ENCODE measurements at regions not wholly inside any gene's neighbourhood (a gene's known extent, or its start where the extent isn't known, plus 50 kb on each side); places are given as distances from the start of the nearest gene placed in this dataset.
A peak's percentile ranks its signal among the peaks of the same experiment; 100 is the strongest.
"Not testable (repeated sequence)": the region's sequence is repeated elsewhere in the genome, so short reads cannot be mapped to it uniquely, and the experiment has no call there.

DNA sequence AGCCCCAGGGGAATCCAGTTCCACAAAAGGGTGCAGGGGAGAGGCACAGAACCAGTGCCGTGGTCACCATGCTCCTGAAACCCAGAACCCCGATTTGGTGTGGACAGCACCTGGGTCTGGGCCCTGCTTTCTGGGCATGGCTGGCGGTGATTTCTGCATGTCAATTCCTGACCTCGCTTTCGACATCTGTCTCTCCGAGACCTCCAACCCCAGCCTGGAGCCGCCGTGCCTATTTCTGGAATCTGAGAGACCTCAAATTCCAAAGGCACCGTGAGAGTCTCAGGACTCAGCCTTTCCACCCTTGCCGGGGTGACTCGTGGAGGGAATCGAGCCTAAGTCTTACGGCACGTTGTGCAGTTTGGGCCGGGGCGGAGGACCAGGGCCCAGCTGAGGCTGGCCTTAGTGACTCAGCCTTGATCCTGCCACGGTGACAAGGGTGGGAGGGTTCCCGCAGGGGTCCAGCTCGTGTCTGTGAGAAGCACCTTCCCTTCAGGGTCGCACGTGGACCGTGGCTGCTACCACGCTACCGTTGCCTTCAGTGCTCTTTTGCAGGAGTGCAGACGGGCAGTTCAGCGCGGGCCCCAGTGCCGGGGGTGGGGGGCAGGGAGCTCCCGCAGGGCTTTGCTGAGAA lies 133.7 kb downstream of the PXDC1 start:
- no peak overlapping the region for H3K4me2 ChIP-seq (ENCODE audit: low read length)
- H3K36me3 ChIP-seq (ENCODE audit: insufficient read depth, low read length), result no peaks in the 10 kb centered on the region
- H3K9ac ChIP-seq (ENCODE audit: low read depth, low read length), result no peak overlapping the region
- H3K9me3 ChIP-seq (replicated peaks; ENCODE audit: low read length), result no peaks in the 10 kb centered on the region
- H3K4me1 ChIP-seq (ENCODE audit: control insufficient read depth, insufficient read depth, low read length), result peaks cover 5% of the 10 kb centered on the region
- no peak overlapping the region for H3K4me3 ChIP-seq (ENCODE audit: low read length)
- H3K27me3 ChIP-seq (ENCODE audit: control insufficient read depth, insufficient read depth, low read length), result peaks cover 25% of the 10 kb centered on the region

DNA sequence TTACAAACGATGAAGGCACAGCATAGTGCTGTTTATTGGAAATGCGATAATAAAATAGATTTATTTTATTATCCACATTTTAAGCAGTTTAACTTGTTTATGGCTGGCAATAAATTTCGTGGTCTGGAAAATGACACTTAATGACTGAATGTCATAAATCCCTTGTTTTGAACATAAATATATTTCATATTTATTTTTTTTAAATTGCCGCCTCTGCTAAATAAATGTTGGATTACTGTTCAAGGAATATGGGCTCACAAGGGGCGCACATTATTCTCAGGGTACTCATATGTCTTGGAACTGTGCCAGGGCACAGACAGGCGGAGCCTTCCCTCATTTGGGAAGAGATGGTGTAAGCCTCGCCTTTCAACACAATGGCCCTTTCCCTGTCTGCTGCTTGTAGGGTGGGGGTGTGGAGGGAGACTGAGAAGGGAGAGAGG lies 134.3 kb downstream of the PXDC1 start:
- Histone ChIP-seq H3K27me3 (ENCODE audit: control insufficient read depth, insufficient read depth, low read length) (peaks cover 25% of the 10 kb centered on the region), H3K4me1 (ENCODE audit: control insufficient read depth, insufficient read depth, low read length) (peaks cover 11% of the 10 kb centered on the region), H3K9ac (ENCODE audit: low read depth, low read length) (no peak overlapping the region), H3K9me3 (replicated peaks; ENCODE audit: low read length) (no peaks in the 10 kb centered on the region), H3K4me3 (ENCODE audit: low read length) (no peak overlapping the region), H3K4me2 (ENCODE audit: low read length) (no peak overlapping the region), H3K36me3 (ENCODE audit: insufficient read depth, low read length) (no peaks in the 10 kb centered on the region)

DNA sequence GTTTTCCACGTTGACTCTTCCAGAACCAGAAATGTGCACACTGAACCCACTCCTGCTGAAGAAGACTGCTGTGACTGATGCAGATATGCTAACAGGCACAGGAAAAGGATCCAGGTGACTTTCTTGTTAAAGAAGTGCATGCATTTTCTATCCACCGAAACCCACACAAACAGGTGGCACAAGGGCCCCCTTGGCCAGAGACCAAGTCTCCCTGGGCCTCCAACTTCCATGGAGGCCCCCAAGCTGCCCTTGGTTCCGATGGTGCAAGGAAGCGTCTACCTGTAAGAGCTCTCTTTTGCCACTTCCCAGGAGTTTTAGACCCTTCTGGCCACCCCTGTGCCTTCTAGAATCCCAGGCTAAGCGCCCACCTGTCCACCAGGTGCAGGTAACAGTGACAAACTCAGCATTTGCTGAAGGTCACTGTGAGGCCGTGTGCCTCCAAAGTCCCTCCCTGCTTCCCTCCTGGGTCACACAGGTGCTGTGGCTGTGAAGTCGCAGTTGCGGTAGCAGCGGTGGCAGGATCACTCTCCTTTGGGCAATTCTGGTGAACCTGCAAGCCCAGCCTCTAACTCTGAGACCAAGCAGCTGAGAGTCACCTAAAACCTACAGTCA lies 134.8 kb downstream of the PXDC1 start:
- Histone ChIP-seq H3K4me2 (ENCODE audit: low read length) (no peak overlapping the region), H3K27me3 (ENCODE audit: control insufficient read depth, insufficient read depth, low read length) (peaks cover 25% of the 10 kb centered on the region), H3K36me3 (ENCODE audit: insufficient read depth, low read length) (no peaks in the 10 kb centered on the region), H3K4me1 (ENCODE audit: control insufficient read depth, insufficient read depth, low read length) (peaks cover 16% of the 10 kb centered on the region), H3K9ac (ENCODE audit: low read depth, low read length) (no peak overlapping the region), H3K9me3 (replicated peaks; ENCODE audit: low read length) (no peaks in the 10 kb centered on the region), H3K4me3 (ENCODE audit: low read length) (no peak overlapping the region)

- Histone ChIP-seq H3K4me2 (ENCODE audit: low read length) (no peak overlapping the region), H3K9ac (ENCODE audit: low read depth, low read length) (no peak overlapping the region), H3K4me1 (ENCODE audit: control insufficient read depth, insufficient read depth, low read length) (peaks cover 21% of the 10 kb centered on the region), H3K4me3 (ENCODE audit: low read length) (no peak overlapping the region), H3K9me3 (replicated peaks; ENCODE audit: low read length) (no peaks in the 10 kb centered on the region), H3K36me3 (ENCODE audit: insufficient read depth, low read length) (no peaks in the 10 kb centered on the region), H3K27me3 (ENCODE audit: control insufficient read depth, insufficient read depth, low read length) (peaks cover 25% of the 10 kb centered on the region)
Observed at GRCh38 chr6:3615391-3616380, 135.8 kb downstream of the PXDC1 start.

- Histone ChIP-seq H3K9me3 (replicated peaks; ENCODE audit: low read length) (no peaks in the 10 kb centered on the region), H3K27me3 (ENCODE audit: control insufficient read depth, insufficient read depth, low read length) (peaks cover 25% of the 10 kb centered on the region), H3K9ac (ENCODE audit: low read depth, low read length) (no peak overlapping the region), H3K4me1 (ENCODE audit: control insufficient read depth, insufficient read depth, low read length) (peaks cover 21% of the 10 kb centered on the region), H3K4me3 (ENCODE audit: low read length) (no peak overlapping the region), H3K36me3 (ENCODE audit: insufficient read depth, low read length) (no peaks in the 10 kb centered on the region), H3K4me2 (ENCODE audit: low read length) (no peak overlapping the region)
Observed at GRCh38 chr6:3614918-3615317, 136.6 kb downstream of the PXDC1 start.

DNA sequence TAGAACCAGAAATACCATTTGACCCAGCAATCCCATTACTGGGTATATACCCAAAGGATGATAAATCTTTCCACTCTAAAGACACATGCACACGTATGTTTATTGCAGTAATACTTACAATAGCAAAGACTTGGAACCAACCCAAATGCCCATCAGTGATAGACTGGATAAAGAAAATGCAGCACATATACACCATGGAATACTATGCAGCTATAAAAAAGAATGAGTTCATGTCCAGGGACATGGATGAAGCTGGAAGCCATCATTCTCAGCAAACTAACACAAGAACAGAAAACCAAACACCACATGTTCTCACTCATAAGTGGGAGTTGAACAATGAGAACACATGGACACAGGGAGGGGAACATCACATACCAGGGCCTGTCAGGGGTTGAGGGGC lies 137.9 kb downstream of the PXDC1 start:
- Histone ChIP-seq H3K27me3 (ENCODE audit: control insufficient read depth, insufficient read depth, low read length) (peaks cover 22% of the 10 kb centered on the region), H3K4me1 (ENCODE audit: control insufficient read depth, insufficient read depth, low read length) (peaks cover 21% of the 10 kb centered on the region)
- H3K9ac ChIP-seq (ENCODE audit: low read depth, low read length); H3K4me3 ChIP-seq (ENCODE audit: low read length); H3K36me3 ChIP-seq (ENCODE audit: insufficient read depth, low read length); H3K4me2 ChIP-seq (ENCODE audit: low read length); H3K9me3 ChIP-seq (replicated peaks; ENCODE audit: low read length): not testable (repeated sequence)

DNA sequence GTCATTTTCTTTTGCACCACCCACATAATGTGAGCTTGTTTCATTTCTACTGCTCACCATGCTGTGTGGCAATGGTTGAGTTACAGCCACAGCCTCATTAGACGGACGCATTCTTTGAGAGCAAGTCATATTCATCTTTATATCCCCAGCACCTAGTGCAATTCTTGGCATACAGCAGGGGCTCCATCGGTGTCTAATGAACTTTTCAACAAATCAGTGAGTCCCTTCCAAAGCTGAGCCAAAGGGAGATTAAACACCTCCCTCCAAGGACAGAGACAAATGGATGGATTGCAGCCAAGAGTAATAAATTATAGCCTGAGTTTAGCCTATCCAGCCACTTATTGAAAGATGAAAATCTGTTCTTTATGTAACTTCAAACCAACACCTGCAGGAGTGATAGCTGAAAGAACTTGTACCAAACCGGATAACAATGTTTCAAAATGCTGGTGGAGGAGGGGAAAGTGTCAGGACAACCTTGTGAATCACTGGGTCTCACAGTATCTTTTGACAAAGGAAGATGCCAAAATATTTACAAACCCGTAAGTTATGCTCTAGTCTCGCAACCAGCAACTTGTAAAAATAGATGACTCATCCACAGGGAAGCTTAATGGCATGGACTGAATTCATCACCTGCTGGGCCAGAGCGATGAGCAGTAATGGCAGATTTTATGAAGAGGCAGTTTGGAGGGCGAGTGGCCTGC lies 139.0 kb downstream of the PXDC1 start:
- Histone ChIP-seq H3K9me3 (replicated peaks; ENCODE audit: low read length) (no peaks in the 10 kb centered on the region), H3K9ac (ENCODE audit: low read depth, low read length) (peak overlapping the region; percentile 51), H3K4me2 (ENCODE audit: low read length) (peak overlapping the region; percentile 72), H3K4me1 (ENCODE audit: control insufficient read depth, insufficient read depth, low read length) (peaks cover 21% of the 10 kb centered on the region), H3K36me3 (ENCODE audit: insufficient read depth, low read length) (no peaks in the 10 kb centered on the region), H3K4me3 (ENCODE audit: low read length) (peak overlapping the region; percentile 31), H3K27me3 (ENCODE audit: control insufficient read depth, insufficient read depth, low read length) (peaks cover 22% of the 10 kb centered on the region)

DNA sequence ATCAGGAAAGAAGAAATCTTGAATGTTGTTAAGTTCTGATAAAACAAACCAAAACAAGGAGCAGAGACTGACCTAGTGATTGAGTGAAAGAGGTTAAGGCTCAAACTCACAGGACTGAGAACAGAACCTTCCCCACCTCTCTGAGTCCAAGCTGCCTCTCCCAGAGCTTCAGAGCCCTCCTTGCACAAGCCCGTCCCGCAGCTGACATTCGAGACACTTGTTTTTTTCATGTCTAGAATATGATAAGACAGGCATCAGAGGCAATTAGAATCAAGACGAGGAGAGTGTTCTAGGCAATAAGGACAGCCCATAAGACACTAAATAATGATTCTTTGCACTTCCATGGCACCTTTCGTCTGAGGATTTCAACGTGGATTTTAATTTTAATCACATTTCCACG lies 140.6 kb downstream of the PXDC1 start:
- Histone ChIP-seq H3K9me3 (replicated peaks; ENCODE audit: low read length) (no peaks in the 10 kb centered on the region), H3K4me3 (ENCODE audit: low read length) (no peak overlapping the region), H3K36me3 (ENCODE audit: insufficient read depth, low read length) (no peaks in the 10 kb centered on the region), H3K9ac (ENCODE audit: low read depth, low read length) (no peak overlapping the region), H3K4me1 (ENCODE audit: control insufficient read depth, insufficient read depth, low read length) (peaks cover 21% of the 10 kb centered on the region), H3K4me2 (ENCODE audit: low read length) (no peak overlapping the region), H3K27me3 (ENCODE audit: control insufficient read depth, insufficient read depth, low read length) (peaks cover 11% of the 10 kb centered on the region)

GRCh38 chr6:3610206-3610605 lies 141.3 kb downstream of the PXDC1 start:
- Histone ChIP-seq H3K27me3 (ENCODE audit: control insufficient read depth, insufficient read depth, low read length) (peaks cover 7% of the 10 kb centered on the region), H3K4me3 (ENCODE audit: low read length) (no peak overlapping the region), H3K9ac (ENCODE audit: low read depth, low read length) (no peak overlapping the region), H3K4me1 (ENCODE audit: control insufficient read depth, insufficient read depth, low read length) (peaks cover 21% of the 10 kb centered on the region), H3K36me3 (ENCODE audit: insufficient read depth, low read length) (no peaks in the 10 kb centered on the region), H3K4me2 (ENCODE audit: low read length) (no peak overlapping the region), H3K9me3 (replicated peaks; ENCODE audit: low read length) (no peaks in the 10 kb centered on the region)

- Histone ChIP-seq H3K4me3 (ENCODE audit: low read length) (no peak overlapping the region), H3K4me1 (ENCODE audit: control insufficient read depth, insufficient read depth, low read length) (peaks cover 21% of the 10 kb centered on the region), H3K36me3 (ENCODE audit: insufficient read depth, low read length) (no peaks in the 10 kb centered on the region), H3K4me2 (ENCODE audit: low read length) (no peak overlapping the region), H3K9me3 (replicated peaks; ENCODE audit: low read length) (no peaks in the 10 kb centered on the region), H3K9ac (ENCODE audit: low read depth, low read length) (no peak overlapping the region), H3K27me3 (ENCODE audit: control insufficient read depth, insufficient read depth, low read length) (peaks cover 7% of the 10 kb centered on the region)
Observed at GRCh38 chr6:3609388-3609787, 142.1 kb downstream of the PXDC1 start.

DNA sequence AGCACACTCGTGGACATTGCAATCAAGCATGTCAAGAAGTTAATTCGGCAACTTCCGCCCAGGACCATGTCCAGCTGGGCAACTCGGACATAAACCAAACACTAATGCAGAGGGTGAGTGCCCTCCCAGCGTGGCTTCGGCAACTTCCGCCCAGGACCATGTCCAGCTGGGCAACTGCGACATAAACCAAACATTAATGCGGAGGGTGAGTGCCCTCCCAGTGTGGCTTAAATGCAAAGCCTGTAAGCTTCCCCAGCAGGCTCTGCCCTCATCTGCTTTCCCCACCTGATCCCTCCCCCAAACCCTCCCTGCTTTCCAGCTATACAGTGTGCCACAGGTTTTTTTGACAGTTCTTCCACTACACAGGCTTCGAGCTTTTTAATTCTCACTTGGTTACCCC lies 143.4 kb downstream of the PXDC1 start:
- Histone ChIP-seq H3K9ac (ENCODE audit: low read depth, low read length) (no peak overlapping the region), H3K4me2 (ENCODE audit: low read length) (no peak overlapping the region), H3K9me3 (replicated peaks; ENCODE audit: low read length) (no peaks in the 10 kb centered on the region), H3K27me3 (ENCODE audit: control insufficient read depth, insufficient read depth, low read length) (peaks cover 7% of the 10 kb centered on the region), H3K4me3 (ENCODE audit: low read length) (no peak overlapping the region), H3K4me1 (ENCODE audit: control insufficient read depth, insufficient read depth, low read length) (peaks cover 20% of the 10 kb centered on the region), H3K36me3 (ENCODE audit: insufficient read depth, low read length) (no peaks in the 10 kb centered on the region)
